ENCODE measurements at regions not wholly inside any gene's neighbourhood (a gene's known extent, or its start where the extent isn't known, plus 50 kb on each side); places are given as distances from the start of the nearest gene placed in this dataset.

DNA sequence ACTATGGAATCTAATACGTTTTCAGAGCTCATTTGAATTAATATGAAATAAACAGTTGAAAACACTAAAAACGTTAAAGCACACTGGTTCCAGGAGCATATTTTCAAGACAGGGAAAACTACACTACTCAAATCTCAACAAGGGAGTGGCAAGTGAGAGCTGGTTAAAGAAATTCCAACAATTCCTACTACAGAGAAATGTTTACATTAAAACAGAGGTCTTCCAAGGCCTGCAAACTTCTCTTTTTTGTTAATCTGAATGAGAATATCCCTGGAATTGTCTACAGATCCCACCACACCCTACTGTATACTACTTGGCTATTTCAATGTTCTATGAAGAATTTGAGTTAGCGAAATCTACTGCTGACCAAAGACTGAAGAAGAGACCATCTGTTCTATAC is 231.5 kb downstream of the ZEB2 start:
- TF ChIP-seq ZFP3 (CRISPR knock-in tag; IDR thresholded peaks at IDR 0.05) (no peak), TCF4 (CRISPR knock-in tag; IDR thresholded peaks at IDR 0.05; ENCODE audit: borderline replicate concordance) (no peak), ESRRG (CRISPR knock-in tag; IDR thresholded peaks at IDR 0.05) (no peak), BACH2 (CRISPR knock-in tag; IDR thresholded peaks at IDR 0.05; ENCODE audit: borderline replicate concordance) (no peak), ZNF70 (CRISPR knock-in tag; IDR thresholded peaks at IDR 0.05) (no peak), RARB (CRISPR knock-in tag; IDR thresholded peaks at IDR 0.05) (no peak), GLIS3 (CRISPR knock-in tag; IDR thresholded peaks at IDR 0.05) (no peak), PPARA (CRISPR knock-in tag; IDR thresholded peaks at IDR 0.05; ENCODE audit: borderline replicate concordance) (no peak), CSDC2 (CRISPR knock-in tag; IDR thresholded peaks at IDR 0.05) (no peak)
- TF ChIP-seq, protein P1, sequence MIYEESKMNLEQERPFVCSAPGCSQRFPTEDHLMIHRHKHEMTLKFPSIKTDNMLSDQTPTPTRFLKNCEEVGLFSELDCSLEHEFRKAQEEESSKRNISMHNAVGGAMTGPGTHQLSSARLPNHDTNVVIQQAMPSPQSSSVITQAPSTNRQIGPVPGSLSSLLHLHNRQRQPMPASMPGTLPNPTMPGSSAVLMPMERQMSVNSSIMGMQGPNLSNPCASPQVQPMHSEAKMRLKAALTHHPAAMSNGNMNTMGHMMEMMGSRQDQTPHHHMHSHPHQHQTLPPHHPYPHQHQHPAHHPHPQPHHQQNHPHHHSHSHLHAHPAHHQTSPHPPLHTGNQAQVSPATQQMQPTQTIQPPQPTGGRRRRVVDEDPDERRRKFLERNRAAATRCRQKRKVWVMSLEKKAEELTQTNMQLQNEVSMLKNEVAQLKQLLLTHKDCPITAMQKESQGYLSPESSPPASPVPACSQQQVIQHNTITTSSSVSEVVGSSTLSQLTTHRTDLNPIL (CRISPR knock-in tag; IDR thresholded peaks at IDR 0.05; ENCODE audit: low read depth) = no peak
- TF ChIP-seq, protein P2, sequence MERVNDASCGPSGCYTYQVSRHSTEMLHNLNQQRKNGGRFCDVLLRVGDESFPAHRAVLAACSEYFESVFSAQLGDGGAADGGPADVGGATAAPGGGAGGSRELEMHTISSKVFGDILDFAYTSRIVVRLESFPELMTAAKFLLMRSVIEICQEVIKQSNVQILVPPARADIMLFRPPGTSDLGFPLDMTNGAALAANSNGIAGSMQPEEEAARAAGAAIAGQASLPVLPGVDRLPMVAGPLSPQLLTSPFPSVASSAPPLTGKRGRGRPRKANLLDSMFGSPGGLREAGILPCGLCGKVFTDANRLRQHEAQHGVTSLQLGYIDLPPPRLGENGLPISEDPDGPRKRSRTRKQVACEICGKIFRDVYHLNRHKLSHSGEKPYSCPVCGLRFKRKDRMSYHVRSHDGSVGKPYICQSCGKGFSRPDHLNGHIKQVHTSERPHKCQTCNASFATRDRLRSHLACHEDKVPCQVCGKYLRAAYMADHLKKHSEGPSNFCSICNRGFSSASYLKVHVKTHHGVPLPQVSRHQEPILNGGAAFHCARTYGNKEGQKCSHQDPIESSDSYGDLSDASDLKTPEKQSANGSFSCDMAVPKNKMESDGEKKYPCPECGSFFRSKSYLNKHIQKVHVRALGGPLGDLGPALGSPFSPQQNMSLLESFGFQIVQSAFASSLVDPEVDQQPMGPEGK (CRISPR knock-in tag; IDR thresholded peaks at IDR 0.05; ENCODE audit: borderline replicate concordance) = no peak
- TF ChIP-seq, protein P3, sequence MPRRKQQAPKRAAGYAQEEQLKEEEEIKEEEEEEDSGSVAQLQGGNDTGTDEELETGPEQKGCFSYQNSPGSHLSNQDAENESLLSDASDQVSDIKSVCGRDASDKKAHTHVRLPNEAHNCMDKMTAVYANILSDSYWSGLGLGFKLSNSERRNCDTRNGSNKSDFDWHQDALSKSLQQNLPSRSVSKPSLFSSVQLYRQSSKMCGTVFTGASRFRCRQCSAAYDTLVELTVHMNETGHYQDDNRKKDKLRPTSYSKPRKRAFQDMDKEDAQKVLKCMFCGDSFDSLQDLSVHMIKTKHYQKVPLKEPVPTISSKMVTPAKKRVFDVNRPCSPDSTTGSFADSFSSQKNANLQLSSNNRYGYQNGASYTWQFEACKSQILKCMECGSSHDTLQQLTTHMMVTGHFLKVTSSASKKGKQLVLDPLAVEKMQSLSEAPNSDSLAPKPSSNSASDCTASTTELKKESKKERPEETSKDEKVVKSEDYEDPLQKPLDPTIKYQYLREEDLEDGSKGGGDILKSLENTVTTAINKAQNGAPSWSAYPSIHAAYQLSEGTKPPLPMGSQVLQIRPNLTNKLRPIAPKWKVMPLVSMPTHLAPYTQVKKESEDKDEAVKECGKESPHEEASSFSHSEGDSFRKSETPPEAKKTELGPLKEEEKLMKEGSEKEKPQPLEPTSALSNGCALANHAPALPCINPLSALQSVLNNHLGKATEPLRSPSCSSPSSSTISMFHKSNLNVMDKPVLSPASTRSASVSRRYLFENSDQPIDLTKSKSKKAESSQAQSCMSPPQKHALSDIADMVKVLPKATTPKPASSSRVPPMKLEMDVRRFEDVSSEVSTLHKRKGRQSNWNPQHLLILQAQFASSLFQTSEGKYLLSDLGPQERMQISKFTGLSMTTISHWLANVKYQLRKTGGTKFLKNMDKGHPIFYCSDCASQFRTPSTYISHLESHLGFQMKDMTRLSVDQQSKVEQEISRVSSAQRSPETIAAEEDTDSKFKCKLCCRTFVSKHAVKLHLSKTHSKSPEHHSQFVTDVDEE (CRISPR knock-in tag; IDR thresholded peaks at IDR 0.05) = no peak
